Loucy (cell line): ENCODE measurements at regions not wholly inside any gene's neighbourhood (a gene's known extent, or its start where the extent isn't known, plus 50 kb on each side); places are given as distances from the start of the nearest gene placed in this dataset.

Source experiments
- H2AFZ ChIP-seq: fragments of 200-600 bp; sonication (generic); 2 replicates; pipeline ENCODE4 v1.6.0; 2016; ENCODE audit warnings: antibody characterized with exemption, mild to moderate bottlenecking, low read length, moderate library complexity
- H3F3A ChIP-seq: fragments of 200-600 bp; 2 replicates; pipeline ENCODE4 v1.6.0; 2016; ENCODE audit warnings: antibody characterized with exemption, low read depth, mild to moderate bottlenecking
- H3K27me3 ChIP-seq: fragments of 200-600 bp; sonication (generic); 2 replicates; pipeline ENCODE4 v1.6.1; 2014; ENCODE audit warnings: low read length, mild to moderate bottlenecking; ENCODE audit not compliant: insufficient read depth, poor library complexity, severe bottlenecking
- H3K36me3 ChIP-seq: fragments of 200-600 bp; sonication (generic); 2 replicates; pipeline ENCODE4 v1.6.1; 2016; ENCODE audit warnings: low read length; ENCODE audit not compliant: insufficient read depth
- H3K4me1 ChIP-seq: fragments of 200-600 bp; sonication (generic); 2 replicates; pipeline ENCODE4 v1.5.1; 2014; ENCODE audit warnings: low read length, mild to moderate bottlenecking; ENCODE audit not compliant: insufficient read depth, poor library complexity, severe bottlenecking
- H3K4me2 ChIP-seq: fragments of 200-600 bp; sonication (generic); 2 replicates; pipeline ENCODE4 v1.6.0; 2014; ENCODE audit warnings: antibody characterized with exemption, low read length, low read depth, mild to moderate bottlenecking; ENCODE audit not compliant: poor library complexity, severe bottlenecking
- H3K4me3 ChIP-seq: fragments of 200-600 bp; sonication (generic); 2 replicates; pipeline ENCODE4 v1.5.1; 2014; ENCODE audit warnings: low read length, mild to moderate bottlenecking, mixed read lengths; ENCODE audit not compliant: poor library complexity, severe bottlenecking
- H3K79me2 ChIP-seq: fragments of 200-600 bp; sonication (generic); 2 replicates; pipeline ENCODE4 v1.6.1; 2014; ENCODE audit warnings: low read length; ENCODE audit not compliant: insufficient read depth
- H3K9ac ChIP-seq: fragments of 200-600 bp; sonication (generic); 2 replicates; pipeline ENCODE4 v1.6.0; 2014; ENCODE audit warnings: mild to moderate bottlenecking, low read depth, low read length, moderate library complexity; ENCODE audit not compliant: poor library complexity, severe bottlenecking
- H3K9me2 ChIP-seq: fragments of 200-600 bp; sonication (generic); replicated peaks from 2 replicates; pipeline ENCODE4 v1.6.1; 2016; ENCODE audit warnings: low read depth, low read length, mixed read lengths
- H3K9me3 ChIP-seq: fragments of 200-600 bp; sonication (generic); 2 replicates; pipeline ENCODE4 v1.6.1; 2014; ENCODE audit warnings: mild to moderate bottlenecking, antibody characterized with exemption, low read length, low read depth; ENCODE audit not compliant: insufficient read depth
- H4K20me1 ChIP-seq: fragments of 200-600 bp; sonication (generic); 2 replicates; pipeline ENCODE4 v1.6.0; 2014; ENCODE audit warnings: antibody characterized with exemption, low read length, mild to moderate bottlenecking; ENCODE audit not compliant: insufficient read depth, poor library complexity, severe bottlenecking
- CTCF ChIP-seq: fragments of 200-600 bp; sonication (generic); conservative IDR thresholded peaks from 2 replicates; pipeline ENCODE4 v1.5.1; 2014; ENCODE audit warnings: mild to moderate bottlenecking, antibody characterized with exemption, low read length
- EZH2phosphoT487 ChIP-seq: fragments of 200-600 bp; IDR thresholded peaks from 2 replicates; pipeline ENCODE4 v1.6.1; 2018; ENCODE audit warnings: antibody characterized with exemption, mild to moderate bottlenecking, moderate library complexity, borderline replicate concordance

GRCh38 chr12:38152816-38153736 is 163.5 kb upstream of the ALG10B start:
- no peaks in the 10 kb centered on the region for H3K9me2 ChIP-seq
- H3K36me3 ChIP-seq = no peaks in the 10 kb centered on the region
- no peak overlapping the region for H3K9ac ChIP-seq
- no peaks in the 10 kb centered on the region for H3K4me1 ChIP-seq
- H3K79me2 ChIP-seq = no peaks in the 10 kb centered on the region
- H3K9me3 ChIP-seq = peaks cover 4% of the 10 kb centered on the region; the same call in 1 of the 2 replicates
- H3K4me3 ChIP-seq = no peak overlapping the region
- no peak overlapping the region for H3K4me2 ChIP-seq
- no peaks in the 10 kb centered on the region for H3K27me3 ChIP-seq
- no peaks in the 10 kb centered on the region for H3F3A ChIP-seq
- no peak for TF ChIP-seq EZH2phosphoT487
- TF ChIP-seq CTCF = no peak
- H4K20me1 ChIP-seq = no peaks in the 10 kb centered on the region
- no peak overlapping the region for H2AFZ ChIP-seq

GRCh38 chr12:38153737-38154061 is 162.9 kb upstream of the ALG10B start:
- Histone ChIP-seq H3K36me3 (no peaks in the 10 kb centered on the region), H3K4me2 (no peak overlapping the region), H3K79me2 (no peaks in the 10 kb centered on the region), H3K9me2 (no peaks in the 10 kb centered on the region), H3K4me1 (no peaks in the 10 kb centered on the region), H4K20me1 (no peaks in the 10 kb centered on the region), H2AFZ (no peak overlapping the region), H3F3A (no peaks in the 10 kb centered on the region), H3K9me3 (peaks cover 4% of the 10 kb centered on the region; the same call in 1 of the 2 replicates), H3K9ac (no peak overlapping the region), H3K27me3 (no peaks in the 10 kb centered on the region), H3K4me3 (no peak overlapping the region)
- TF ChIP-seq EZH2phosphoT487 (no peak), CTCF (no peak)

- no peak for TF ChIP-seq EZH2phosphoT487
- TF ChIP-seq CTCF = no peak
- no peak overlapping the region for H3K4me3 ChIP-seq
- H3K27me3 ChIP-seq = no peaks in the 10 kb centered on the region
These were observed 162.2 kb upstream of the ALG10B start for GRCh38 chr12:38154096-38155019.

More at GRCh38 chr12:38154096-38155019, 162.2 kb upstream of the ALG10B start:
- Histone ChIP-seq H2AFZ (no peak overlapping the region), H3F3A (no peaks in the 10 kb centered on the region), H3K79me2 (no peaks in the 10 kb centered on the region), H3K4me2 (no peak overlapping the region), H4K20me1 (no peaks in the 10 kb centered on the region), H3K9ac (no peak overlapping the region), H3K36me3 (no peaks in the 10 kb centered on the region), H3K9me3 (peaks cover 4% of the 10 kb centered on the region; the same call in 1 of the 2 replicates), H3K9me2 (no peaks in the 10 kb centered on the region), H3K4me1 (no peaks in the 10 kb centered on the region)
